ENCODE measurements at regions not wholly inside any gene's neighbourhood (a gene's known extent, or its start where the extent isn't known, plus 50 kb on each side); places are given as distances from the start of the nearest gene placed in this dataset.
"Not testable (repeated sequence)": the region's sequence is repeated elsewhere in the genome, so short reads cannot be mapped to it uniquely, and the experiment has no call there.

DNA sequence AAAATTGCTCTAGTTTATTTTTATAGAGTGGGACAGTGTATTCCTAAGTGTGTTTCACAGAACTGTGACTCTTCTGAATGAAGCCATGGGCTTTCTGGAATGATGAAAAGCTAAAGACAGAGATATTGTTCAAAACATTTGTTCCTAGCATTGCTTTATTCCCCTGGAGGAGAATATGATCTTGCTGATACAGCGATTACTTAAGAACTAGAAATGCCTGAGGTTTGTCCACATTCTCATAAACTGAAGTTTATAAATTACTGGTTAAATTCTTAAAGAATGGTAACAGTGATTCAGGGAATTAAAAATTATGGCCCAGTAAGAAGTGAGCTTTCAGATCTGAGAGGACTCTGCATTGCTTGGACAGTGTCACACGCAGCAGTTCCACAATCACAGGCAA is 690.3 kb downstream of the FAM181B start:
- no peak for DNase-seq

DNA sequence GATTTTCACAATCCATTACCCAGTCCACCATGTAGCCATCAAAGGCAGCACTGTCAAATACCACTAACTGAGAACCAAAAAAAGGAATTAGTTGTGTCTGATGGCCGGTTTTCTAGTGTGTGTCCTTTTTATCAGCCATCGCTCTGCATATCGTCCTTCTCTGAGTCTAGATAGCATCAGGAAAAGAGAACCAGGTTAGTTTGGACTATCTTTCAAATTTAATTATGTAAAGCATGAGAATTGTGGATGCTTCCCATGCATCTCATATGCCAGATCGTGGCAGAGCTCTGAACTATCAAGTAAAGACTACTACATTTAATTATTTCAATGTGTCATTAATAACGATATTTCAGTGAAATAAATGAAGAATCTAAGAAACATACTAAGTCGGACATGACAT is 691.9 kb downstream of the FAM181B start:
- DNase-seq: no peak

DNA sequence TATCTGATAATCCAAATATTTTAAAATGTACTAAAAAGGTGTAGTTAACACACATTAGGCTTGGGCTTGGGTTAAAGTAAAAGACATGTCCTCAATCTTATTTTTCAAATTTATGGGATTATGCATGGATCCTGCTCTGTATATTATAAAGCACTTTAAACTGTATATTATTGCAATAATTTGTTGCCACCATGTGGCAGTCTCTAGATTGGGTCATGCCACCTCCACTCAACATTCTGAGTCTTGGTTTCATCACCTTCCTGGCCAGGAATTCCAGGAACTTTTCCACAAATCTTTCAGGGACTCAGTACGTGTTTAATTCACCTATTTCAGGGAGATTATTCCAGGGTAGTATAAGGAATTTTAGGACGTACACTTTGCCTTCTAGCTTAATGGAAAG is 695.5 kb downstream of the FAM181B start:
- DNase-seq: no peak

DNA sequence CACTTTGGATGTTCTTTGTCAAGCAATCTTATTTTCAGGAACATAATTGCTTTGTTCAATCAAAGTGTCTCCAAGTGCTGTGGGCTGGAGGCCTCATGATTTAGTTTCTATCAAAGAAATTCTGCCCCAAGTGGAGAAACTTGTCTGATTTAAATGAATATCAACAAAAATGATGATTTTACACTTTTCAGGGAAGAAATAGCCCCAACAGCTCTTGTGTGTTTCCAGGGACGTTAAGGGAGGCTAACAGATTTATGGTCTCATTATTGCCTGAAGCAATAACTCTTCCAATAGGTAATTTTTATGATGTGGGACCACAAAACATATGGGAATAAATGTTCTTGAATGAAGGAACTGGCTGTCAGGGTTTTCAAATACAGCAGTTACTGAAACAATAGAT is 699.1 kb downstream of the FAM181B start:
- no peak for DNase-seq

DNA sequence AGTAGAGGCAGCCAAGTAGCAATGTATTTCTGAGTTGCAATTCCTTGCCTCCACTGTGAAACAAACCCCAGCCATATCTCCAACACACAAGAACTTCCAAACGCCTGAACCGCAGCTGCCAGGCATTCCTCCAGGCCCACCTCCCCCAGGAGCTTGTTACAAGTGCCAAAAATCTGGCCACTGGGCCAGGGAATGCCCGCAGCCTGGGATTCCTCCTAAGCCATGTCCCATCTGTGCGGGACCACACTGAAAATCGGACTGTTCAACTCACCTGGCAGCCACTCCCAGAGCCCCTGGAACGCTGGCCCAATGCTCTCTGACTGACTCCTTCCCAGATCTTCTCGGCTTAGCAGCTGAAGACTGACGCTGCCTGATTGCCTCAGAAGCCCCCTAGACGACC is 706.3 kb downstream of the FAM181B start:
- DNase-seq: not testable (repeated sequence)

DNA sequence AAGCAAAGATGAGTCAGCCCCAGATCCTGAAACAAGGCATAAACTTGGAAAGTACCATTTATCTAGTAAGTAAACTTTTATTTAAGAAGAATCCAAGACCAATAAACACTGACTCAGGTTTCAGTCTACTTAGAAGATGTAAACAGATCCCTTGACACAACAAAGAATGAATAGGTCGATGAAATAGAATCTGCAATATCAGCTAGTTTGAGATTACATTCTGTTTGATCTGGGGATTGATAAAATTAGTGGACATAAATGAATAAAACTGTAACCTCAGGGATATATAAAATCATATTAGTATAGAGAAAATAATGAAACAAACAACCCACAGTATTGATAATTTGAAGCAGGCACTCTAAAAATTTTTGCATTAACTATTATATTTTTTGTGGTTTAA is 708.9 kb downstream of the FAM181B start:
- DNase-seq: no peak

DNA sequence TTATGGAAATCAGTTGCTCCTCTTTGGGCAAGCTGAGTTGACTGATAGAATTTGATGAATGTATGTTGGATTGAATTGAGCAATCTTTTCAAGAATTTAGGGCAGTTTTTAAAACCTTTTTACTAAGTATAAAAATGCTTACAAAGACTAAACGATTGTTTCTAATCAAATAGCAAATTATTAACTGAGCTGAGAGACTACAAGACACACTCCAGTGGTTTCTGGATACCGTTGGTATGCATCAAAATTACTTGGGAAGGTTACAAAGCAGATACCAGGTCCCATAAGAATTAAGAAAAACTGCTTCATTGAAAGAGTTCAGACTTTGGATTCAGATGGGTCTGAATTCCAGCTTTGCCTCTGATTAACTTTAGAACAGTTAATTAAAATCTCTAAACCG is 721.4 kb downstream of the FAM181B start:
- DNase-seq: no peak

DNA sequence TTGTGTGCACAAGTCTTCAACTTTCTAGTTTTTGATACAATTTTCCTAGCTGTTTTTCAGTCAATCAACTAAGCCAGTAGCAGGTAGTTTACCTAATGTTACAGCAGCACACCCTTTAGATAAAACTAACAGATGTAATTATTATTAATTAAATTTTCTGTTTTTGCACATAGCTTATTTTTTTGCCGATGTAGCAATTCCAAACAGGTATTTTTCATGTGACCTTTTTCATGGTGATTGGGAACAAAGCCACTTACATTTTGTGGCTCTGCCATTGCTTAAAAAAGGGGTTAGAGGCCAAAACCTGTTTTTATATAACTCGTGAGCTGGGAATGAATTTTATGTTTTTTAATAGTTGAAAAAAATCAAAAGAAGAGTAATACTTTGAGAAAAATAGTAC is 724.5 kb downstream of the FAM181B start:
- no peak for DNase-seq

DNA sequence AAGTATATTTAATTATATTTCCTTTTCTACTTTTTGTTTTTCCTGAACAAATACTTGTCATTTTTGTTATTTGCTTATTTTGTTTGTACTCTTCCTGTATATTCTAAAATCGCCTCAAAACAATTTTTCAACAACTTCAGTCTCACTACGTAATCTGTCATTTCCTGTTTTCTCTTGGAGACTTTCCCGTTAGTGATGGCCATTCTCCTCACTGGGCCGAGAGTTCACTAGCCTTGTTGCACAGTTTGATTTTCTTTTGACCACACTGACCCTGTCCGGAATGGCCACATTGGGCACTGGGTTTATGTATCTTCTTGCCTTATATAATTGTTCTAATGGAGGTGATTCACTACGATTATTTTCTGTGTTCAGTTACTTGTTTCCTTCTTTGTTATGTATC is 726.1 kb downstream of the FAM181B start:
- no peak for DNase-seq

DNA sequence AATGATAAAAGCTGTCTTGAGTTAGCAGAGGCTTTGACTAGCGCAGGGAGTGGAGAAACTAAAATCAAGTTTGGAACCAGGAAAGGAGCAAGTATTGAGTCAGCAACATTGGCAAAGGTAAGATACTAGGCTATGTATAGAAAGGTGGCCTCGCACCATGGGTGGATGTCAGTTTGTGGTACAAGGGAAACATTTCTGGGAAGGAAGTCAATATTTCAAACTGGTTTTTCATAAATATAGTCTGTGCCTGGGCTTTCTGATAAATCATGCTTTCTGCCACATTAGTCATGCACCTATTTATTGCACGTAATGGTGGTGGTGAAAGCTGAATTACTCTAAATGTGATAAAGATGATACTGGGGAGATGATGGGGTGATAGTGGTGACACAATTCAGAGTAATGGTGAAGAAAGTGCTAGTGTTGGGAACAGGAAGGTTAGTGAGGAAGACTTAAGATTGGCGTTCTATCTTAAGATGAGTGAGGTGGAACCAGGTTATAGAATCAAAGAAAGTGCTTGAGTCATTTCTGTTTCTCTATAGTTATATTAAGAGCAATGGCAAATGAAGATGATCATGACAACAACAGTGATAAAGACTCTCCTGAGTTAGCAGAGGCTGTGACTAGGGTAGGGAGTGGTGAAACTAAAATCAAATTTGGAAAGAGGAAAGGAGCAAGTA is 729.0 kb downstream of the FAM181B start:
- DNase-seq: no peak

DNA sequence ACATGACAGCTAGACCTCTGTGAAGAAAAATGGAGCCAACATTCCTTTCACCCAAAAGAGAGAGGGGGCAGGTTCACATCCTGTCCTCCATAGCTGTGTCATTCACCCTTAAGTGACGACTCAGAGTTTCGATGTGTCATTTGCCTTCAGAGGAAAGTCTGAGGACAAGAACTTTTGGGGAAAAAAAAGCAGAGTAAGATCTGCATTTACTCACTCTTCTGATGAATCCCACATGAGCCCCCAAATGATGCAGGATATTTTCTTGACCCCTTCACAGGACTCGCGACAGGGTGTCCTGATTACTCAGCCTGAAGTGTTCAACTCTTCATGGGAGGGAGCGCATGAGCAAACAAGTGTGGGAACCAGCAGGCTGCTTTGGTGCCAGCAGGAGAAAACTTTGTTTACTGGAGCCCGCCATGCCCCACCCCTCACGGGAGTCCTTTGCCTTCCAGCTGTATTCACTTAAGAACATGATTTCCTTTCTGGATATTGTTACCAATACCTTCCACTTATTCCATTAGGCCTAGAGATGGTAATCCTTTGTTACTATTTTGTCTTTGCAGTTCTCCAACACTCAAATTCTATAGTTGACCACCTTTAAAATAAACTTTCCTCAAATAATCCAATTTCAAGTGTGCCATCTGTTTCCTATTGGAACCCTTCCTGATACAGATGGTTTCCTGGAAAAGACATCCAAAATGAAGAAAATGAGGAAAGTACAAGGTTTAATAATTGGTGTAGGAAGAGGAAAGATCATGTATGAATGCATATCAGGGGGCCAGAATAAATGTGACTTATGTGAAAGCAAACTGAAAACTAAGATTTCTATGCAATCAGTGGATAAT is 729.8 kb downstream of the FAM181B start:
- no peak for DNase-seq

DNA sequence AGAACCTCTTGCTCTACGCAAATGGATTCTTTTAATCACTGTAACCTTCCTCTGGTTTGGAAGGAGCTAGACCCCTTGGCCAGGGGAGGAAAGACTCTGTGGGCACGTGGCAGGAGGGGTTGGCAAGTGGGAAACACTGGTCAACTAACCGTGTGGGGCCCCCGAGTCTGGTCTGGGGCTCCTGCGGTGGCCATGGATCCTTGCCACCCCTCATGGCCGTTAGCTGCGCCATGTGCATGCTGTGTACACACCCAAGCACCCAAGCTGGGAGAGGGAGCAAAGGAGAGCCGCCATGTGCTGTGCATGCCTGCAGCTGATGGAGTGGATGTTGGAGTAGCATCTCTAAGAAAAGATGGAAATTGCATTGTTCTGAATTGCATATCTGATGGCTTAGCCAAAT is 730.6 kb downstream of the FAM181B start:
- DNase-seq: no peak

DNA sequence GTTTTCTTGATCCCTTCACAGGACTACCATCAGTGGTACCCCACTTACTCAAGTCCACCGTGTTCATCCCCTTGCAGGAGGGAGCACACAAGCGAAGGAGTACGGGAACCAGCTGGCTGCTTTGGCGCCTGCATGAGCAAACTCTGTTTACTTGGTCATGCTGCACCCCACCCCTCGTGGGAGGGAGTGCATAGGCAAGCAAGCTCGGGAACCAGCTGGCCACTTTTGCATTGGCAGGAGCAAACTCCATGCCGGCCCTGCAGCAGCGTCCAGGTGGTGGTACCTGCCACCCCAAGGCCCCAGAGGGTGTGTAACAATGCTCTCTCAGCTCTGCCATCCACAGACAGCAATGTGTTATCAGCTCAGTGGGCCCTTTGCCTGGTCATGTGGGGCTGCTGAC is 737.8 kb downstream of the FAM181B start:
- DNase-seq: no peak

DNA sequence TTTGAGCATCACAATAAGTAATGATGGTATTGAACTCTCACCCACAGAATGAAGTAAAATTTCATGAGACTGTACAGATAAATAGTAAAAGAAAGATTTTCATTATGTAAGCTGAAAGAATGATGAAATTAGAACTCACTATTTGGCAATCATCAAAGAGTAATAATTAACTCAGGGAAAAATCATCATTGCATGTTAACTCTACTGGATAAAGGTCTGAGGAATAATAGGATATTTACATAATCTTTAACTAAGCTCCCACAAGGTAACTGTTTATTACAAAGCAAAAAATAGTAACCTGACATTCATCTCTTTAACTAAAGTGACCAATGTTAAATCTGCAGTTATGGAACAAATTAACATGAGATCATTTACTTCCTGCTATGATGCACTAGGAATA is 739.9 kb downstream of the FAM181B start:
- DNase-seq: no peak

DNA sequence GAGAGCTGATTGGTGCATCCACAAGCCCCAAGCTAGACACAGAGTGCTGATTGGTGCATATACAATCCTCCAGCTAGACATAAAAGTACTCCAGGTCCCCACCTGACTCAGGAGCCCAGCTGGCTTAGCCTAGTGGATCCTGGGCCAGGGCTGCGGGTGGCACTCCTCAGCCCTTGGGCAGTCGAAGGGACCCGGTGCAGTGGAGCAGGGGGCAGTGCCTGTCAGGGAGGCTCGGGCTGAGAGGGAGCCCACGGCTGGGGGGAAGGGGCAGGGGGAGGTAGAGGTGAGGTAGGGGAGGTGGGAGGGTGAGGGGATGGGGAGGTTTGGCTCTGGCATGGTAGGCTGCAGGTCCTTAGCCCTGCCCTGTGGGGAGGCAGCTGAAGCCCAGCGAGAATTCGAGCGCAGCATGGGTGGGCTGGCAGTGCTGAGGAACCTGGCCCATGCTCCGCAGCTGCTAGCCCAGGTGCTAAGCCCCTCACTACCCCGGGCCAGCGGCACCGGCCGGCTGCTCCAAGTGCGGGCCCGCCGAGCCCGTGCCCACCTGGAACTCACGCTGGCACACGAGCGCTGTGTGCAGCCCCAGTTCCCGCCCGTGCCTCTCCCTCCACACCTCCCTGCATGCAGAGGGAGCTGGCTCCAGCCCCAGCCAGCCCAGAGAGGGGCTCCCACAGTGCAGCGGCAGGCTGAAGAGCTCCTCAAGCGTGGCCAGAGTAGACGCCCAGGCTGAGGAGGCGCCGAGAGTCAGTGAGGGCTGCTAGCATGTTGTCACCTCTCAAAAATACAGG is 742.8 kb downstream of the FAM181B start:
- DNase-seq: no peak

DNA sequence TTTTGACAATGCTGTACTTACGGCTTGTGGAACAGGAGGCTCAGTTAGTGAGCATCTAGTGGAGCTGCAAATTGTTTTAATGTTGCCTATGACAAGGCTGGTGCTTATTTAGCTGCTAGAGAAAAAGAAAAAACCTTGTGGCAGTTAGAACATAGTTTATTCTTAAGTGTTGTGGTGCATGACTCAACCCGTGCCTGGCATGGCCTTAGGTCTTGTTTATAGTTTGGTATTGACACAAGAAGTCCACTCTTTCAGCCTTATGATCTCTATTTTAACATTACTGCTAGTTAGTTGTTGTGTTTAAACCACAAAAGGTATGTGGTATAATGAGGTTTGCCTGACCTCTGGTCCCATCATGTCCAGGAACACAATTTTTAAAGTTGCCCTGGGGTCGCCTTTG is 744.6 kb downstream of the FAM181B start:
- no peak for DNase-seq

DNA sequence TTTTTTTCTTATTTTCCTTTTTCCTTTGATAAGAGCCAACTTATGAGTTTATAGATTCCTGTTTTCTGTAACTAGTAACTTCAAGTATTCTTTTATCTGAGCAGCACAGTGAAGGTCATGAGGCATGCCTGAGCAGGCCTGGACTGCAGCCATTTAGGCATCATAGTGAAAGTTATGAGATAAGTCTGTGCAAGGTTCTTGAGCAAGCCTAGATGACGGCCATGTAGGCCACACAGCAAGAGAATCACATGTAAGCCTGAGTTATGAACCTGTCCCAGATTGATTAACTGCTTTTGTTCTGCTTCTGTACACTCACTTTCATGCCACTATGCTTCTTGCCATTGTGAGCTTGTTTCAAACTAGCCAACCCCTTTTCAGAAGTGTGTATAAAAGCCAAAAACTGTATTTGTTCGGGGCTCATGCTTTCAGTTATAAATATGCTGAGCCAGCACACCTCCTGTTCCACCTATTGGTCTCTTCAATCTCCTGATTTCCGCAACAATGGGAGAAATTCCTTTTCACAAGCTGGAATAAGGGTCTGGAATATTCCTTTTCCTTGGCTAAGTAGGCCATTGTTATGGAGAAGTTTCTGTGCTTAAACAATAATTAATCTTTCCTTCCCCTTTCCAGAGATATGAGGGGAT is 745.7 kb downstream of the FAM181B start:
- DNase-seq: no peak

DNA sequence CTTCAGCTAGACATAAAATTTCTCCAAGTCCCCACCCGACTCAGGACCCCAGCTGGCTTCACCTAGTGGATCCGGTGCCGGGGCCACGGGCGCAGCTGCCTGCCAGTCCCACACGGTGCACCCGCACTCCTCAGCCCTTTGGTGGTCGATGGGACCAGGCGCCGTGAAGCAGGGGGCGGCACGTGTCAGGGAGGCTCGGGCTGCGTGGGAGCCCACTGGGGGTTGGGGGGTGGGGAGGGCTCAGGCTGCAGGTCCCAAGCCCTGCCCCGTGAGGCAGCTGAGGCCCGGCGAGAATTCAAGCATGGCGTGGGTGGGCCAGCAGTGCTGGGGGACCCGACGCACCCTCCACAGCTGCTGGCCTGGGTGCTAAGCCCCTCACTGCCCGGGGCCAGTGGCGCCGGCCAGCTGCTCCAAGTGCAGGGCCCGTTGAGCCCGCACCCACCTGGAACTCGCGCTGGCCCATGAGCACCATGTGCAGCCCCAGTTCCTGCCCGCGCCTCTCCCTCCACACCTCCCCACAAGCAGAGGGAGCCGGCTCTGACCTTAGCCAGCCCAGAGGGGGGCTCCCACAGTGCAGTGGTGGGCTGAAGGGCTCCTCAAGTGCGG is 747.0 kb downstream of the FAM181B start:
- no peak for DNase-seq

DNA sequence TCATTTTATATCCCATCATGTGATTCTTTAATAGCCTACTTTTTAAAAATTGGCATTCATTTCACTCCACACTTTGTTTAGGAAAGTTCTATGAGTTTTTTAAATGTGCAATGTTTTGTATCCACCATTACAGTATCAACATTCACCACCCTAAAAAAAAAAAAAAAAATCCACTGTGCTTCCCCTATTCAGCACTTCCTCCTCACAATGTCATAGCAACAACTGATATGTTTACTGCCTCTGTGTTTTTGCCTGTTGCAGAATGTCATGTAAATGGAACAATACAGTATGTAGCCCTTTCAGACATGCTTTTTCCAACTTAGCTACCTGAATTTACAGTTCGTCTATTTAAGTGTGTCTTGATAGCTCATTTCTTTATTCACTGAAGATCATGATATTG is 754.2 kb downstream of the FAM181B start:
- no peak for DNase-seq

DNA sequence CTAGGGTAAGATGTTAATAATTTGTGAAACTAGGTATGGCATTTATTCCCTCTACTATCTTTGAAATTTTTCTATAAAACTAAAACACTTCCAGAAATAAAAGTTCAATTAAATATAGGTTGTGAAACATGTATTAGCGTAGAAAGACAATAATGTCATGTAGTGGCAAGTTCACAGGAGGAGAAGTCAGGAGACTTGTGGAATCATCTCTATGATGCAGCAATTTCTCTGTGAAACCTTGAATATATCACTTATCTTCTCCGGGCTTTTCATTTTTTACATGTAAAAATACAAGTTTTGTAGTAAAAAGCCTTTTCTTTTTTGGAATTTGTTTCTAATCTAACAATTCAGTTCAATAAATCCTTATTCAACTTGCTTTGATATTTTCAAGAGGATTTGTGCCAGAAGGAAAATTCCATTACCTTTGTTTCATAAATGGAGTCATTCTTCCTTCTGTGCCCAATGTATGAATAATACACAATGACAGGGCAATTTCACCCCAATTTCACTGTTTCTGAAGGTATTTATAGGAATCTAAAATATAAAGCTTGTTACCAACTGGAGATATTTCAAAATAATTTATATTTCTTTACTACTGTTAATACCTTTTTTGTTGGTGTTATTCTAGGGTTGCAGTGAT is 758.3 kb downstream of the FAM181B start:
- DNase-seq: no peak

DNA sequence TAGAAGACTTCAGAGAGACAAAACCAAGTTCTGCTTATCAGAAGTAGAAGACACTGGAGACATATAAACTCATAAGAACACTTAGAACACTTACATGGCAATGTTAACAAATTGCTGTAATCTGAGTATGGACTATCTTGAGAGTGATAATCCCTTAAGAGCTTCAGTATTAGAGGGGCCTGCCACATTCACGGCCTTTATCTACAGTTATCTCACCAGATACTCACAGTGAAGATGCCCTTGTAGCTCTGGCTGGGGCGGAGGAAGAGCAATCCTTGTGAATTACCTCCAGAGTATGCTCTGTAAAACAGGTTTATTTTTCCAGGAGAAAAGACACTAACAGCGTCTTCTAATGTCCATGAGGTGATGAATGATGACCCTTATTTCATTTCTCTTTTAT is 762.8 kb downstream of the FAM181B start:
- DNase-seq: no peak

DNA sequence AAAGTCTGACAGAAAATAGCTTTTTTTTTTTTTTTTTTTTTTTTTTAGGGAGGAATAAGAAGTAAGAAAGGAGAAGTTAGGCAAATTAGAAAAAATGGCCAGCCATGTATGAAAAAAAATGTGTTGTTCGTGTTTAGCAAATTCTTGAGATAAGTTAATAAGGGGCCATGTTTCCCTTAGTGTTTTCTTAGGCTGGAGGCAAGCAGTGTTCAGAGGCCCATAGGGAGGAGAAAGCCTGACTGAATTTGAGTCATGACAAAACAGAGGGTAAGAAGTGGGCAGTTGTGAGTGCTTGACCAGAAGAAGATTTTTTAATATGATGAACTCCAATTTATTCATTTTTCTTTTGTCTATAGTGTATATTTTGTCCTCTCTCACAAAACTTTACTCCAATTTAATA is 766.4 kb downstream of the FAM181B start:
- DNase-seq: no peak

Data from activated CD8-positive, alpha-beta memory T cell treated with anti-CD3 and anti-CD28 coated beads, Interleukin-2, amount 50 U/mL, for 4 hours (primary cell).